ENCODE measurements at regions not wholly inside any gene's neighbourhood (a gene's known extent, or its start where the extent isn't known, plus 50 kb on each side); places are given as distances from the start of the nearest gene placed in this dataset.
"Not testable (repeated sequence)": the region's sequence is repeated elsewhere in the genome, so short reads cannot be mapped to it uniquely, and the experiment has no call there.

GRCh38 chr7:79608005-79608404 lies 154.5 kb upstream of the MAGI2 start:
- 63% methylated on average over 1 of the region's 1 CpG for whole genome bisulfite sequencing (ENCODE audit: low lambda C conversion rate, missing lambda C conversion rate)
- TF ChIP-seq CTCF (IDR thresholded peaks at IDR 0.05; ENCODE audit: poor library complexity) (no peak), EZH2 (IDR thresholded peaks at IDR 0.05; ENCODE audit: borderline replicate concordance) (no peak), EZH2phosphoT487 (IDR thresholded peaks at IDR 0.05; ENCODE audit: low read depth, severe bottlenecking, unreplicated experiment) (no peak)
- no peaks in the 10 kb centered on the region for H3K27me3 ChIP-seq
- no peak overlapping the region for H2AFZ ChIP-seq
- H3K4me3 ChIP-seq: no peak overlapping the region
- no peaks in the 10 kb centered on the region for H3K9me3 ChIP-seq (ENCODE audit: low read depth)
- H3K79me2 ChIP-seq: no peaks in the 10 kb centered on the region
- no peak overlapping the region for H3K27ac ChIP-seq
- no peaks in the 10 kb centered on the region for H3K36me3 ChIP-seq (replicated peaks; ENCODE audit: insufficient read depth, low read depth)
- no peaks in the 10 kb centered on the region for H4K20me1 ChIP-seq (ENCODE audit: insufficient read depth, poor library complexity, severe bottlenecking)
- peak; percentile 38 for DNase-seq (ENCODE audit: low spot score)
- no peak overlapping the region for H3K4me2 ChIP-seq
- no peaks in the 10 kb centered on the region for H3K9me2 ChIP-seq (replicated peaks; ENCODE audit: insufficient read depth)
- H3K4me1 ChIP-seq (ENCODE audit: insufficient read depth): peaks cover 6% of the 10 kb centered on the region

- 89% methylated on average over 4 of the region's 4 CpGs for WGBS (ENCODE audit: low lambda C conversion rate, missing lambda C conversion rate)
- no peak overlapping the region for H3K4me2 ChIP-seq
- no peak for DNase-seq (ENCODE audit: low spot score)
- no peaks in the 10 kb centered on the region for H3K36me3 ChIP-seq (replicated peaks; ENCODE audit: insufficient read depth, low read depth)
- no peak for TF ChIP-seq EZH2 (IDR thresholded peaks at IDR 0.05; ENCODE audit: borderline replicate concordance)
- TF ChIP-seq EZH2phosphoT487 (IDR thresholded peaks at IDR 0.05; ENCODE audit: low read depth, severe bottlenecking, unreplicated experiment): no peak
- no peak for TF ChIP-seq CTCF (IDR thresholded peaks at IDR 0.05; ENCODE audit: poor library complexity)
- H3K27me3 ChIP-seq: no peaks in the 10 kb centered on the region
- no peaks in the 10 kb centered on the region for H3K9me3 ChIP-seq (ENCODE audit: low read depth)
- no peaks in the 10 kb centered on the region for H4K20me1 ChIP-seq (ENCODE audit: insufficient read depth, poor library complexity, severe bottlenecking)
- H3K4me1 ChIP-seq (ENCODE audit: insufficient read depth): no peaks in the 10 kb centered on the region
- no peak overlapping the region for H3K27ac ChIP-seq
- no peaks in the 10 kb centered on the region for H3K79me2 ChIP-seq
- no peak overlapping the region for H2AFZ ChIP-seq
- H3K9me2 ChIP-seq (replicated peaks; ENCODE audit: insufficient read depth): no peaks in the 10 kb centered on the region
- no peak overlapping the region for H3K4me3 ChIP-seq
Measured at GRCh38 chr7:79604841-79605240, 151.4 kb upstream of the MAGI2 start.

GRCh38 chr7:79598351-79598750 lies 144.9 kb upstream of the MAGI2 start:
- H3K79me2 ChIP-seq: no peaks in the 10 kb centered on the region
- H3K4me2 ChIP-seq: no peak overlapping the region
- H2AFZ ChIP-seq: no peak overlapping the region
- no peaks in the 10 kb centered on the region for H3K4me1 ChIP-seq (ENCODE audit: insufficient read depth)
- H3K9me2 ChIP-seq (replicated peaks; ENCODE audit: insufficient read depth): no peaks in the 10 kb centered on the region
- no peak overlapping the region for H3K27ac ChIP-seq
- 73% methylated on average over 3 of the region's 3 CpGs for WGBS (ENCODE audit: low lambda C conversion rate, missing lambda C conversion rate)
- no peaks in the 10 kb centered on the region for H4K20me1 ChIP-seq (ENCODE audit: insufficient read depth, poor library complexity, severe bottlenecking)
- H3K4me3 ChIP-seq: no peak overlapping the region
- H3K27me3 ChIP-seq: no peaks in the 10 kb centered on the region
- no peaks in the 10 kb centered on the region for H3K9me3 ChIP-seq (ENCODE audit: low read depth)
- TF ChIP-seq CTCF (IDR thresholded peaks at IDR 0.05; ENCODE audit: poor library complexity) (no peak), EZH2 (IDR thresholded peaks at IDR 0.05; ENCODE audit: borderline replicate concordance) (no peak), EZH2phosphoT487 (IDR thresholded peaks at IDR 0.05; ENCODE audit: low read depth, severe bottlenecking, unreplicated experiment) (no peak)
- H3K36me3 ChIP-seq (replicated peaks; ENCODE audit: insufficient read depth, low read depth): no peaks in the 10 kb centered on the region
- no peak for DNase-seq (ENCODE audit: low spot score)

GRCh38 chr7:79594671-79595070 lies 141.2 kb upstream of the MAGI2 start:
- not testable (repeated sequence) for H3K4me1 ChIP-seq (ENCODE audit: insufficient read depth); H3K4me3 ChIP-seq; H3K9me2 ChIP-seq (replicated peaks; ENCODE audit: insufficient read depth); H4K20me1 ChIP-seq (ENCODE audit: insufficient read depth, poor library complexity, severe bottlenecking); H2AFZ ChIP-seq; H3K4me2 ChIP-seq; DNase-seq (ENCODE audit: low spot score); H3K79me2 ChIP-seq; H3K27ac ChIP-seq; H3K9me3 ChIP-seq (ENCODE audit: low read depth); H3K27me3 ChIP-seq; H3K36me3 ChIP-seq (replicated peaks; ENCODE audit: insufficient read depth, low read depth)
- WGBS (ENCODE audit: low lambda C conversion rate, missing lambda C conversion rate): 69% methylated on average over 5 of the region's 5 CpGs

All from hepatocyte (in vitro differentiated cells).